GM21423 (cell line): ENCODE measurements at regions not wholly inside any gene's neighbourhood (a gene's known extent, or its start where the extent isn't known, plus 50 kb on each side); places are given as distances from the start of the nearest gene placed in this dataset.
"Not testable (repeated sequence)": the region's sequence is repeated elsewhere in the genome, so short reads cannot be mapped to it uniquely, and the experiment has no call there.

ENCODE experiments used
- ATAC-seq: cut with Tn5 transposase; IDR thresholded peaks from one replicate; pipeline ENCODE4 v1.9.1; 2021; ENCODE audit warnings: mild to moderate bottlenecking, moderate library complexity; ENCODE audit not compliant: unreplicated experiment

DNA sequence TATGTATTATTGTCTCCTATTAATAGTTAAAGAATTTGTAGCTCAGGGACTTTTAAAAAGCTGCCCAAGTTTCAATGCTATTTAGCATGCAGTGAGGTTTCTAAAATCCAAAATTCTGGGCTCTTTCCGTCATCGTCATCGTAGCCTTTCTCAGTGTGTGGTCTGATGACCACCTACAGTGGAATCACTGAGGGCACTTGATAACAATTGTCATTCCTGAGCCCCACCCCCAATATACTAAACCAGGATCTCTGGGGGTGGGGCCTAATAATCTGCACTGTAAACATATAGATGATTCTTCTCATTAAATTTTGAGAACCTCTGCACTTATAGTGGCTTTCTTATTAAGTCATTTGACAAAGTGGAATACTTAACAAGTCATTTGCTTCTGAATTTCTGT is 674.8 kb downstream of the PLPP3 start:
- ATAC-seq = no peak

DNA sequence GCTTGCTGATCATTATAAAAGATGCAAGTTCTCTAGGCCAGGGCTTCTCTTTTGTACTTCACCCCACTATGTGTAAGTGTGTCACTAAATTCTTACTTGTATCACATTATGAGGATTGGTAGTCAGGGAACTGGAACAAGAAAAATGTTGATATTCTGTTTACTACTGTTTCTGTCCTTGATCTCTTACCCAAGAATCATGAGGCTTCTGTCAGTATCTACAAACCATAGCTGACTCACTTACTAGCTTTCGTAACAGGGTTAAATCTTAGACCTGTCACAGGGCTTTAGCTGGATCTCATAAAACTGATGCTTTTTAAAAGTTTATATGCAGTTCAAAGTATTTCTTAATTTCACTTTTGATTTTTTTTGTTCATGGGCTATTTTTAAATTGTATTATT is 681.2 kb downstream of the PLPP3 start:
- no peak for ATAC-seq

DNA sequence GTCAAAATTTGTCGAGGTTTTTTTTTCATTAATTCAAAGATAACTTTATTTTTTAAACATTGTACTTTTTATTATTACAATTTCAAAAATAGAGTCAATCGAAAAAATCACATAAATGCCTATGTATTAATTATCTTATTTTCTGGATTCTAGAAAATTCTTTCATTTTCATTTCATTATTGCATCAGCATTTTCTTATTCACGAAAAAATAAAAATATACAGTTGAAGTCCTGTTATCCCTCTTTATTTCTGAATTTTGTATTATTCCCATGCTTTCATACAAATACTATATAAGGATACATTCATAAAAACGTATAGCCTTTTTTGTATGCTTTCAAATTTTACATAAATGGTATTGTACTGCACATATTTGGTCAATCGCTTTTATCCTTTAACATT is 681.0 kb upstream of the USP24 start:
- no peak for ATAC-seq

GRCh38 chr1:55894521-55894920 is 679.4 kb upstream of the USP24 start:
- ATAC-seq = no peak

DNA sequence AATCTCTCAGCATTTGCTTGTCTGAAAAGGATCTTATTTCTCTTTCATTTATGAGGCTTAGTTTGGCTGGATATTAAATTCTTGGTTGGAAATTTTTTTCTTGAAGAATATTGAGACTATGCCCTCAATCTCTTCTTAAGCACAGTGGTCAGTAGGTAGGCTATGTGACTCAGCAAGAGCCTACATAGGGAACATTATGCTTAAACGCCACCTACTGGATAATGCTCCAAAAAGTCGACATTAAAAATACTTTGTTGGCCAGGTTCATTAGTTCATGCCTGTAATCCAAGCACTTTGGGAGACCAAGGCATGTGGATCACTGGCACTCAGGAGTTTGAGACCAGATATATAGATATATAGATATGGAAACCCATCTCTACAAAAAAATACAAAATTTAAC is 678.0 kb upstream of the USP24 start:
- no peak for ATAC-seq

DNA sequence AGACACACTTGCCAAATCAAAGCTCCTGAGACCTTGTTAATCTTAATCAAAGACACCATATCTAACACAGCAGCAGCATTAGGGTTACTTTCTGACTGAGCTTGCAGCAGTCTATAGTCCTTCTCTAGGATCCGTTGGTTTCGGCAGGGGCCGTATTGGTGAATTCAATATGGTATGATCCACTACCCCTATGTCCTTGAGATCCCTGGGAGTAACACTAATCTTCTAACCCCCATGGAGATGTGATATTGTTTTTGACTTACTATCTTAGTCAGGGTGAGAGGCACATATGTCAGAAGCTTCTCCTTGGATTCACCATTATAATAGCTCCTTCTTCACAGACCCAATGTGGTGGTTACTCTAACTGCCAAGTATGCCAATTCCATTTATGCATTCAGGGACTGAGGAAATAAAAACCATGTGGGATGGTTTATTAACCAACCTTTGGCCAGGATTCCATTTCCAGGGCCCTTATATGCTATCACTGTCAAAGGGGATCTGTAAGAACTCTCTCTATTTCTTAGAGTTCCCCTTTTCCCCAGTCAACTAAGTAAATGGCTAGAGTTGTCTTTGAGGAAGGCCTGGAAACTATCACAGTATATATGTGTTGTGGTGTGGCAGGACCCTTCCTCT is 673.6 kb upstream of the USP24 start:
- ATAC-seq = no peak

DNA sequence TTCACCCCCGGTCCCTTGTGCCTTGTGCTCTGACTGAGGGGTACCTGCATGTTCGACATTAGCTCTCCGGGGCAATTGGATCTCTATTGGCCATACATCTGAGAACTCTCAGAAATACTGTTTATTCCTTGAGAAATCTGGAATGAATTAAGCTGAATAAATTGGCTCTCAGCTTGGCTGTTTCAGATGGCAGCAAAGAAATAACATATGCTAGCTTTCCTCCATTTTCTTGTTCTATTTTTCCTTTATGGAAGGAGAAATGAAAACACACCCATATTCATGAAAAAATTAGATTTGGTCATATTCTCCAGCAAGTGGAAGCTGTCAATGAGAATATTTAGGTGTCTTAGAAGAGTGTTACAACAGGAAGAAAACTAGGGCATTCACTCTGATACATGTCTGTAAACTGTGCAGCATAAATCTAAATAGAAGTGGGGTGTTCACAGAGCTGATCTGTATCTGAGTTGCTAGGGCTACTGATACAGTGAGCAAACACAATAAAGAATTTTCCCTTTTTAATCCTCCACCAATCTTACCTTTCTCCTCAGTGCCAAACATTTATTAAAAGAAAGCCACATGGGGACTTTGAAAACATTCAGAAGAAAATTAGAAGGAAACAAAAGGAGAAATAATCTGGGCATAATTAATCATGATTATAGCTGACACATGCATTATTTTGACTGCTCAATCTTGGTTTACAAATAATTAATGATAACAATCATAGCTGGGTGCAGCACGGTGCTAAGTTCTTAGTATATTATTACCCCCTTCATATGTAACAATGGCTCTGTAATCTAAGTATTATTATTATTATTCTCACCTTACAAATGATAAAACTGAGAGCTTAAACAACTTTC is 671.9 kb upstream of the USP24 start:
- no peak for ATAC-seq

DNA sequence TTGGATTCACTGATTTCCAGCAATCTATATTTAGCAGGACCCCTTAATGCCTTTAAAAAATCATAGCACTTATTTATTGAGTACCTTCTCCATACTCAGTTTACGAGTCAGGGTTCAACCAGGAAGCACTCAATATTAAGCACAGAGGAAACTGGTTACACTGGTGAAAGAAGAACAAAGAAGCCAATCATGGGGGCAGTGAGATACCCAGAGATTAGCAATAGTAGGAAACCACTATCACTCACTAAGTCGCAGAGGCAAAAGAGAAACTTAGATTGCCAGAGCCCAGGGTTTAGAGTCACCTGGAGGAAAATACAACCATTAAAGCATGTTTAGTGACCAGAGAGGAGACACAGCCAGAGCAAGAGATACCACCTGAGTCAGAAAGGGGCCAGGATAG is 670.5 kb upstream of the USP24 start:
- ATAC-seq = no peak

- no peak for ATAC-seq
Observed at GRCh38 chr1:55882931-55883330, 667.8 kb upstream of the USP24 start.

DNA sequence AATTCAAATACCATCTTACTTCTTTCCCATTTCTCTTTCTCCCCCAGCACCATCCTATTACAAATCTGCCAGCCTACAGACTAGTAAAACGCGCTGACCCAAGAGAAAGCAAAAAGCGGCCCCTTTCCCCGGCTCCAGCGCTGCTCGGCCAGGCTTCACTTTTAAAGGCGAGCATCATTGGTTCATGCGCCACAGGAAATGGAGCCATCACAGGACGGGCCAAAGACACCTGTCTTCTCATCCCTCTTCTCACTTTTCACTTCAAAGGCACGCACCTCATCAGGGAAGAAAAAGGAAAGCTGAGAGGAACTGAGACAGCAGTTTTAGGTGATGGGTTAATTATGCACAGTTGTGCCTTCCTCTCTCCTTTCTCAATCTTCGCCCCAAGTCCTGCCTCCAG is 664.2 kb upstream of the USP24 start:
- no peak for ATAC-seq

- ATAC-seq = no peak
Observed at GRCh38 chr1:55877437-55878232, 662.5 kb upstream of the USP24 start.

- no peak for ATAC-seq
Observed at GRCh38 chr1:55876276-55877060, 661.3 kb upstream of the USP24 start.

DNA sequence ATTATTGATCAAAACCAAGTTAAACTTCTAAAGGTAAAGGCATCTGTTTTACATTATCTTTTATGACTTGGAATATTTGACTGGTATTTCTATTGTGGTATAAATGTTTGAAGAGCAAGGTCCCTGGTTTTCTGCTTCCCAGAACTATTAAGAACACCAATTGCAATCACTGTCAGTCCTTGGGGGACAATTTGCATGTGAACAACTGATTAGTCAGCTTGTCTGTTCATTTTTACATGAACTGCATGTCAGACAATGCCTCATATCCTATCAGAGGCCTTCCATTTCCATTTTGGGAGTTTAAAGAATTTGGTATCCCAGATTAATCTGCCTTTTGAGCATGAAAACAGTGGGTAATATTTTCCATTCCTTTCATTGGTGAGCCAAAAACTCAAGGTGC is 654.9 kb upstream of the USP24 start:
- no peak for ATAC-seq

GRCh38 chr1:55869065-55869464 is 653.9 kb upstream of the USP24 start:
- ATAC-seq = no peak

GRCh38 chr1:55868026-55868425 is 652.9 kb upstream of the USP24 start:
- ATAC-seq = no peak

DNA sequence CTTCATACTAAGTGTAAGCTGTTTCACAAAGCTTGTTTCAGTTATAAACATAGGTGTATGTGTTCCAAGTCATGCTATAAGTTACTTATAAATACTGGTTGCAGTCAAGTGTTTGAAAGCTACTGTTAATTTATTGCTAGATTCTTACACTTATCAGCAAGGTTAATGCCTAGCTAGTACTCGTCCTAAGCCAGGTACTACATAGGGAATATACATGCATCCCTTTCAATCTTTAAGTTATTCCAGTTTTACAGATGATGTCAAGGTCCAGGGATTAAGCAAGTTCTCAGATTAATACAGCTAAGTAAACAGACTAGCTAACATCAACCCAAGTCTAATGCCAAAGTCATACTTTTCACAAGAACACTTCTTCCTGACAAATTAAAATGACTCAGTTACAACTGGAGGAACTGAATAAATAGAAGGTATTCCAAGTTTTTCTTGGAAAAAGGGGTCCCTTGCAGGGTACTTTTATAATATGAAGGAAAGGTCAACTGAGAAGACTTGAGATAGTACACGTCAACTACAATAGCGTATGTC is 652.2 kb upstream of the USP24 start:
- no peak for ATAC-seq

GRCh38 chr1:55865778-55866177 is 650.6 kb upstream of the USP24 start:
- ATAC-seq = not testable (repeated sequence)

DNA sequence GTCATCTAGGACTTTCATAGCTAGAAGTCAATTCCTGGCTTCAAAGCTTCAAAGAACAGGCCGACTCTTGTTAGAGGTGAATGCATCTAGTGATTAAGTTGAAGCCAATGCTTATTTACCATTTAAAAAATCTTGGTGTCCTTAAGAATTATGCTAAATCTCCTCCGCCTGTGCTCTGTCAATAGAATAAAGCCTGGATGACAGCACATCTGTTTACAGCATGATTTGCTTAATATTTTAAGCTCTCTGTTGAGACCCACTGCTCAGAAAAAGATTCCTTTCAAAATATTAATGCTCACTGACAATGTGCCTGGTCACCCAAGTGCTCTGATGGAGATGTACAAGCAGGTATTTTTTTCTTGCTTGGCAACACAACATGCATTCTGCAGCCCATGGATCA is 649.1 kb upstream of the USP24 start:
- no peak for ATAC-seq

GRCh38 chr1:55861676-55862340 is 646.6 kb upstream of the USP24 start:
- ATAC-seq = no peak
